Upper lobe of right lung (tissue), 1 donor: ENCODE measurements at regions not wholly inside any gene's neighbourhood (a gene's known extent, or its start where the extent isn't known, plus 50 kb on each side); places are given as distances from the start of the nearest gene placed in this dataset.

ENCODE experiments used
- ATAC-seq: fragments of 200-7000 bp; cut with Tn5 transposase; one replicate; pipeline ENCODE4 v1.9.1; 2020; ENCODE audit warnings: mild to moderate bottlenecking, moderate library complexity
- DNase-seq: peaks from one replicate; pipeline ENCODE4 v3.0.0-alpha.2; 2020
- H3K27ac ChIP-seq: fragments of 200-600 bp; one replicate; pipeline ENCODE4 v1.8.0; 2022
- H3K27me3 ChIP-seq: fragments of 200-600 bp; one replicate; pipeline ENCODE4 v1.8.0; 2022; ENCODE audit warnings: mild to moderate bottlenecking
- H3K36me3 ChIP-seq: fragments of 200-600 bp; one replicate; pipeline ENCODE4 v1.8.0; 2022
- H3K4me1 ChIP-seq: fragments of 200-600 bp; one replicate; pipeline ENCODE4 v1.8.0; 2022
- H3K4me3 ChIP-seq: fragments of 200-600 bp; one replicate; pipeline ENCODE4 v1.8.0; 2022; ENCODE audit warnings: mild to moderate bottlenecking
- H3K9me3 ChIP-seq: fragments of 200-600 bp; one replicate; pipeline ENCODE4 v1.8.0; 2022
- intact Hi-C: fragments of 100-400 bp; cut with DNase I; formaldehyde crosslinking; loops from one replicate; pipeline ENCODE4 v1.11.0; 2022
- TF ChIP-seq, protein P1 (sequence below): fragments of 200-600 bp; IDR thresholded peaks from one replicate; pipeline ENCODE4 v1.8.0; 2022; ENCODE audit warnings: antibody characterized with exemption
- donor health status: DM: no; HTN: yes; CAD: no; lungs with severe emphysema.

DNA sequence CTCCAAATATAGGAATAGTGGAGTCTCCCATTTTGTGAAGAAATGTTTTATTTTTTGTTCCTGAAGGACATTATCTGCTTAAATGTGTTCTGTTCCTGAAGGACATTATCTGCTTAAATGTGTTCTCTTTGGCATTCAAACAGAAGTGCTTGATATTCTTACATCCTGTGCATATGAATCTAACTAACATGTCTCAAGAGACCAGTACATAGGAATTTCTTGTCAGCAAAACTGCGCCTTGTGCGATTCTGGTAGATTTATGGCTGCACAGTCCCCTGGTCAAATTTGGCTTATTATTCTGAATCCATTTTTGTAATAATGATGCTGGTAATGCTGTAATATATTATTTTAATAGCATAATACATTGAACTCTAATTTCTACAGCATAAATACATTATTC lies 722.4 kb downstream of the NOVA1 start:
- H3K27ac ChIP-seq = no peak overlapping the region
- H3K9me3 ChIP-seq = no peaks in the 10 kb centered on the region
- no peaks in the 10 kb centered on the region for H3K36me3 ChIP-seq
- no peaks in the 10 kb centered on the region for H3K27me3 ChIP-seq
- DNase-seq (no peak), ATAC-seq (no peak)
- H3K4me1 ChIP-seq = no peaks in the 10 kb centered on the region
- intact Hi-C loops = no loop called here
- no peak overlapping the region for H3K4me3 ChIP-seq
- TF ChIP-seq, protein P1, sequence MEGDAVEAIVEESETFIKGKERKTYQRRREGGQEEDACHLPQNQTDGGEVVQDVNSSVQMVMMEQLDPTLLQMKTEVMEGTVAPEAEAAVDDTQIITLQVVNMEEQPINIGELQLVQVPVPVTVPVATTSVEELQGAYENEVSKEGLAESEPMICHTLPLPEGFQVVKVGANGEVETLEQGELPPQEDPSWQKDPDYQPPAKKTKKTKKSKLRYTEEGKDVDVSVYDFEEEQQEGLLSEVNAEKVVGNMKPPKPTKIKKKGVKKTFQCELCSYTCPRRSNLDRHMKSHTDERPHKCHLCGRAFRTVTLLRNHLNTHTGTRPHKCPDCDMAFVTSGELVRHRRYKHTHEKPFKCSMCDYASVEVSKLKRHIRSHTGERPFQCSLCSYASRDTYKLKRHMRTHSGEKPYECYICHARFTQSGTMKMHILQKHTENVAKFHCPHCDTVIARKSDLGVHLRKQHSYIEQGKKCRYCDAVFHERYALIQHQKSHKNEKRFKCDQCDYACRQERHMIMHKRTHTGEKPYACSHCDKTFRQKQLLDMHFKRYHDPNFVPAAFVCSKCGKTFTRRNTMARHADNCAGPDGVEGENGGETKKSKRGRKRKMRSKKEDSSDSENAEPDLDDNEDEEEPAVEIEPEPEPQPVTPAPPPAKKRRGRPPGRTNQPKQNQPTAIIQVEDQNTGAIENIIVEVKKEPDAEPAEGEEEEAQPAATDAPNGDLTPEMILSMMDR = no peak

DNA sequence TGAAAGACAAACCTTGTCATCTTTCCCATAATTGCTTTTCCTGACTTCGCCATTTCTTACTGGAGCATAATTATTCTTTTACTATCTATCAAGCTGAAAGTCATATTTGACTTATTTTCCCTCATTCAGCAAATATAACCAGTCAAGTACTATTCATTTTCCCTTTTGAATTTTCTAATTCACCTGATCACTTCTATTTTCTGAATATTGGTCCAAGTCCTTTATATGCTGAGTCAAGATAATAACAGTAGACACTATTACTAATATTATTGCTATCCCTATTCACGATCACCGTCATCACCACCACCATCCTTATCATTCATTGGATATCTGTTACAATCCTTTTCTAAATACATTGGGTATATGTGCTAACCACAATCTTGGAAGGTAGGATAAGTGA lies 728.0 kb downstream of the NOVA1 start:
- Histone ChIP-seq H3K4me3 (no peak overlapping the region), H3K4me1 (no peaks in the 10 kb centered on the region), H3K27ac (no peak overlapping the region), H3K9me3 (no peaks in the 10 kb centered on the region), H3K36me3 (no peaks in the 10 kb centered on the region), H3K27me3 (no peaks in the 10 kb centered on the region)
- ATAC-seq = no peak
- DNase-seq = no peak
- TF ChIP-seq, protein P1 = no peak
- intact Hi-C loops = no loop called here

DNA sequence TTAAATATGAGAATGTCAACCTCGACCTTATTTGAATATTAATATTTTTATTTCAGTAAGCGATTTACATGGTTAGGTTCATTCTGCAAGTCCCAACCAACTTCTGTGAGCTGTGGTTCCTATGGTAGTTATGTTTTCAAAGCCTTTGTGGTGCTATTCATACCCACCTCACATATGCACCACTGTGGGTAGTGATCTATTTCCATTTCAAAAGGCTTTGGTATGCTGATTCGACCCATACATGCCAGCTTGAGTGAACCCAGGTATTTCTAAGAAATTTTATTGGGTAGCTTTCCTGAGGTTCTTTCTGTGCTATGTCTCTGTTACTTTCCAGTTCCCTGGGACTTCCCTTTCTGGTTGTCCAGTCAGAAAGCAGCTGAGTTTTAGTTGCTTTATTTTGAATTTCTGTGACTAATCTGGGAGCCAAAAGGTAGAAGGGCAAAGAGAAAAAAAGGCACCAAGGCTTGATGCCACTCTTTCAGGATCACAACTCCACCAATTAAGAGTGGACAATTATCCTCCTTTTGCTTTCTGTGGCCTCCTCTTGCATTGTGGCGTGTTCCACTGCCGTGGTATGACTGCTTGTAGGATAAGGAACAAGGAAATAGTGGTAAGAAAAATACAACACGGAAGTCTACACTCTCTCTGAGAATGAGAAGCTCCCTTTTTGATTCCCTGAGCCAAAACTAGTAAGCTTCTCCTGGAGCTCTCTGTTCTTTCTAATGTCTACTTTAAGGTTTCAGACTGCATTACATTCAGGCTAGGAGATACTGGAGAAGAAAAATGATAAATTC lies 729.1 kb downstream of the NOVA1 start:
- H3K27ac ChIP-seq = no peak overlapping the region
- intact Hi-C loops = no loop called here
- H3K4me3 ChIP-seq = no peak overlapping the region
- H3K36me3 ChIP-seq = no peaks in the 10 kb centered on the region
- ATAC-seq = no peak
- no peaks in the 10 kb centered on the region for H3K9me3 ChIP-seq
- TF ChIP-seq, protein P1 = no peak
- no peak for DNase-seq
- H3K27me3 ChIP-seq = no peaks in the 10 kb centered on the region
- H3K4me1 ChIP-seq = no peaks in the 10 kb centered on the region

DNA sequence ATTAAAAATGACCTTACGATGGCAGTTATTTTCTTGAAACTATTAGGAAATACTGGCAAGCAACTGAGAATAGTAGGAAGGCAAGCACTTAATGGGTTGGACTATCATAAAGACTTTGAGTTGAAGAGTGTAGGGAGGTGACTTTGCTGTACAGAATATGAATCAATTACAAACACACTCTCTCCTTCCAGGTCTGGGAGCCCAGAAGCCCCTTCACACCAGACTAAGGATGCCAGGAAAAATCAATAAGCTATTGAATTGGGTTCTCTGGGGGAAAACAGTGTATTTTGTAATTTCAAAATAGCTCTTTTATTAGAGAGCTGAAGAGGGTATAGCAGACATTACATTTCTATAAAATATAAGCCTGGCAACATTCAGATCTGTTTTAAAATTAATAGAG lies 736.4 kb downstream of the NOVA1 start:
- no peaks in the 10 kb centered on the region for H3K27me3 ChIP-seq
- no peaks in the 10 kb centered on the region for H3K4me1 ChIP-seq
- H3K36me3 ChIP-seq = no peaks in the 10 kb centered on the region
- H3K9me3 ChIP-seq = no peaks in the 10 kb centered on the region
- no peak overlapping the region for H3K4me3 ChIP-seq
- DNase-seq = no peak
- no peak overlapping the region for H3K27ac ChIP-seq
- TF ChIP-seq, protein P1 = no peak
- intact Hi-C loops = no loop called here
- ATAC-seq = no peak

DNA sequence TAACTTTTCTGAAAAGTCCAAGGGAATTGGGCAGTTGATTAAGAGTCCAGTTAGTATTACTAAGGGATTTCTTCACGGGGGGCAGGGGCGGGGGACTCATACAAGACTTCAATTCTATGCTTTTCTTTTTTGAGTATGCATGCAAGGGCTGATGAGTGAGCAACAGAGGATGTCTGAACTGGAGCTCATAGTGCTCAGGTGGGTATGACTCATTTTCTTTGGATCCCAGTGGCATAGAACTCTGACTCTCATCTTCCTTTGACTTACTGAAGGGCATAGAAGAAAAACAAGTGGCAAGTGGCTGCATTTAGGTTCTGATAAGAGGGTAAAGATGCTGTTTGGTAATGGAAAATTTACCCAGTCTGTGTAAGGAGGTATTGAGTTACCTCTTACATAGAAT lies 749.2 kb downstream of the NOVA1 start:
- no peaks in the 10 kb centered on the region for H3K4me1 ChIP-seq
- no peaks in the 10 kb centered on the region for H3K9me3 ChIP-seq
- TF ChIP-seq, protein P1 = no peak
- intact Hi-C loops = no loop called here
- DNase-seq (no peak), ATAC-seq (no peak)
- H3K36me3 ChIP-seq = no peaks in the 10 kb centered on the region
- no peak overlapping the region for H3K4me3 ChIP-seq
- H3K27me3 ChIP-seq = no peaks in the 10 kb centered on the region
- H3K27ac ChIP-seq = no peak overlapping the region

DNA sequence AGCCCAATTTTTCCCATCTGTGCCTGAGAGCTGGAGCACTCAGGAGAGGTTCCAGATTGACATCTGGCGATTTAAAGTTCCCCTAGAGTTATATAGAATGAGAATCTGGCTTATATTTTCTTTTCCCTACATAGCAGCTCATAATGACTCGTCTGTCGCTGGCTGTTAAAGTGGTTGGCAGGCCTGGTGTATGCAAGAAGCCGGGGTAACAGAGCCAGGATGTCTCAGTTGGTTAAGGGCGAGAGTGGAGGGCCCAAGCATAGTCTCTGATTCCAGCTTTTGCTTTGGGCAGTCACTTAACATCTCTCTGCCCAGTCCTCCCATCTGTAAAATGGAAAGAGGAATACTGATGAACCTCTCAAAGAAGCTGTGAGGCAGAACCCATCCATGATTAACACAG lies 751.6 kb downstream of the NOVA1 start:
- TF ChIP-seq, protein P1 = no peak
- DNase-seq = no peak
- no peak overlapping the region for H3K4me3 ChIP-seq
- H3K36me3 ChIP-seq = no peaks in the 10 kb centered on the region
- intact Hi-C loops = no loop called here
- H3K9me3 ChIP-seq = no peaks in the 10 kb centered on the region
- no peak overlapping the region for H3K27ac ChIP-seq
- H3K27me3 ChIP-seq = no peaks in the 10 kb centered on the region
- no peak for ATAC-seq
- no peaks in the 10 kb centered on the region for H3K4me1 ChIP-seq
